ENCODE measurements at regions not wholly inside any gene's neighbourhood (a gene's known extent, or its start where the extent isn't known, plus 50 kb on each side); places are given as distances from the start of the nearest gene placed in this dataset.

DNA sequence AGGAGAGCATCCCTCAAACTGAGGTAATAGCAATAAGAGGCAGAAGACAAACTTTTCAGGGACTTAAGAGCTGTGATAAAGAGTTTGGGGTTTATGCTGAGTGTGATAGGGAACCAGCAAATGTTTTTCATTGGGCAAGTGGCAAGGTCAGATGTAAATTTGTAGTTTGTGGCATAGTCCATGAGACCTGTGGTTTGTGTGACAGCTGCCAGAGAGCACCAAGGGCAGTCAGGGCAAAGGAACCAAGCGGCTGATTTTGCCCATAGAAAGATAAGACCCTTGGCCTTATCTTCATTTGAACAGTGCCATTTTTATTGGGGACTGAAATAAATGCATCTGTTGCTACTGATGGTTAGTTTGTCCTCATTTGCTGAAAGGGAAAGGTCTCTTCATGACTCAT lies 220.3 kb downstream of the LRRN1 start:
- DNase-seq (ENCODE audit: extremely low read depth, low read depth), result no peak
- H3K4me3 ChIP-seq (replicated peaks; ENCODE audit: low read depth, low read length), result no peak overlapping the region
- TF ChIP-seq, protein P1, sequence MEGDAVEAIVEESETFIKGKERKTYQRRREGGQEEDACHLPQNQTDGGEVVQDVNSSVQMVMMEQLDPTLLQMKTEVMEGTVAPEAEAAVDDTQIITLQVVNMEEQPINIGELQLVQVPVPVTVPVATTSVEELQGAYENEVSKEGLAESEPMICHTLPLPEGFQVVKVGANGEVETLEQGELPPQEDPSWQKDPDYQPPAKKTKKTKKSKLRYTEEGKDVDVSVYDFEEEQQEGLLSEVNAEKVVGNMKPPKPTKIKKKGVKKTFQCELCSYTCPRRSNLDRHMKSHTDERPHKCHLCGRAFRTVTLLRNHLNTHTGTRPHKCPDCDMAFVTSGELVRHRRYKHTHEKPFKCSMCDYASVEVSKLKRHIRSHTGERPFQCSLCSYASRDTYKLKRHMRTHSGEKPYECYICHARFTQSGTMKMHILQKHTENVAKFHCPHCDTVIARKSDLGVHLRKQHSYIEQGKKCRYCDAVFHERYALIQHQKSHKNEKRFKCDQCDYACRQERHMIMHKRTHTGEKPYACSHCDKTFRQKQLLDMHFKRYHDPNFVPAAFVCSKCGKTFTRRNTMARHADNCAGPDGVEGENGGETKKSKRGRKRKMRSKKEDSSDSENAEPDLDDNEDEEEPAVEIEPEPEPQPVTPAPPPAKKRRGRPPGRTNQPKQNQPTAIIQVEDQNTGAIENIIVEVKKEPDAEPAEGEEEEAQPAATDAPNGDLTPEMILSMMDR (IDR thresholded peaks at IDR 0.05; ENCODE audit: low read depth, low read length, missing control alignments), result no peak

DNA sequence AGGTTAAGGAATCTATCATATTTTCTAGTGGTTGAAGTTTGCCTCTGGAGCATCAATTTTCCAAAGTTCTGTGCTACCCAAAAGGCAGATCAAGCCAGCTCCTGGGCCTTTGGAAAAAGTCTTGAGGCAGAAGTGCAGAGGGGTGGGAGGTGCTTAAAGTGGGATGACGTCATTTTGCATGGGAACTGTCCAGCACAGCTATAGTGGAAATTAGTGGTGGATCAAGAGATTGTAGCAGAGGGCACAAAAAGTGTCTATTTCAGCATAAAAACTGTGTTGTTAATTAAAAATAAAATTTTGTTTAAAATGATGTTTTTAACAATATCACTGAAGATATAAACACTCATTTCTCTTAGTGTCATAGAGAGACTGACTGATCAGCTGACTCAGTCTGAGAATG lies 221.9 kb downstream of the LRRN1 start:
- TF ChIP-seq, protein P1 (IDR thresholded peaks at IDR 0.05; ENCODE audit: low read depth, low read length, missing control alignments), result no peak
- no peak for DNase-seq (ENCODE audit: extremely low read depth, low read depth)
- H3K4me3 ChIP-seq (replicated peaks; ENCODE audit: low read depth, low read length), result no peak overlapping the region

DNA sequence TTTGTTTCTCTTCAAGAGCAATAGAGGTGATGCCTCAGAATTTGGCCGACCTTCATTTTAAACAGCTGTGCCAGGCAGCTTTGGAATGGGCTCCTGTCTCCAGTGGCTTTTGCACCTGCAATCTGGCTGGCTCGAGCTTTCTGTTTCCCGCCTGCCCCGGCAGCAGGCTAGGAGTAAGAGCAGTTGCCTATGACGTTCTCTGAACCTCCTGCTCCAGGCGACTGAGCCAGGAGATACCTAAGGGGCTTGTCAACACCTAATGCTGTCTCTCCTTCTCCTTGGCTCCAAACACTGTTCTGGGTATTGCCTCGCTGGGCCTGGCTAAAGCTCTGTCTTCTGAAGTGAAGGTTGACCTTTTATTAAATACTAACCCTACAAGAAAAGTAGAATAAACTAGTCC lies 229.9 kb downstream of the LRRN1 start:
- TF ChIP-seq, protein P1 (IDR thresholded peaks at IDR 0.05; ENCODE audit: low read depth, low read length, missing control alignments), result no peak
- no peak for DNase-seq (ENCODE audit: extremely low read depth, low read depth)

DNA sequence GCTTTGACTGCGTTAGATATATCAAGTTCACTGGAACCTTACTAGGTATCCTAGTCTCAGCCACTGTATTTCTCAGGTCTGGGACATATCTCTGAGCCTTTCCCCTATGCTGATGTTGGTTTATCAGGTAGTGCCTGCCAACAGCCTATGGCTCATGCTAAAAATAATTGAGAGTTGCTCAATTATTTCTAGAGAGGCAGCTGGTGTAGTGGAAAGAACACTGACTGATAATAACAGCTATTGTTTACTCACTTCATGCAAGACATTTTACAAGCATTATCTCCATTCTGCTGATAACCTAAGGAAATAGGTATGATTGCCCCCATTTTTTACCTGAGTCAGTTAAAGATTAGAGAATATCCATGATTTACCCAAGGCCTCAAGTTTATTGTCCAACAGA lies 231.4 kb downstream of the LRRN1 start:
- TF ChIP-seq, protein P1 (IDR thresholded peaks at IDR 0.05; ENCODE audit: low read depth, low read length, missing control alignments), result no peak
- H3K4me3 ChIP-seq (replicated peaks; ENCODE audit: low read depth, low read length), result no peak overlapping the region
- no peak for DNase-seq (ENCODE audit: extremely low read depth, low read depth)

More for the DNA sequence above, 229.9 kb downstream of the LRRN1 start:
- H3K4me3 ChIP-seq (replicated peaks; ENCODE audit: low read depth, low read length), result no peak overlapping the region

DNA sequence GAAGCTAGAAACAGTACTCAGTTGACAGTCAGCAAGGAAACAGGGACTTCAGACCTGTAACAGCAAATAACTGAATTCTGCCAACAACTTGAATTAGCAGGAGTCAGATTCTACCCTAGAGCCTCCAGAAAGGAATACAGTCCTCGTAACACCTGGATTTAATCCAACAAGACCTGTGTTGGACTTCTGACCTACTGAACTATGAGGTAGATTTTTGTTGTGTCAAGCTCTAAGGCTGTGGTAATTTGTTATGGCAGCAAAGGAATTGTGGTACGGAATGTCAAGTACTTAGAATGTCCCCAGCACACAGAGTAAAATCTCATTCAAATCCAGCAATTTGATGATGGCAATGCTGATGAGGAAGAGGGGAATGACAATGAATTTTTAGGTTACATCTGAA lies 234.1 kb downstream of the LRRN1 start:
- TF ChIP-seq, protein P1 (IDR thresholded peaks at IDR 0.05; ENCODE audit: low read depth, low read length, missing control alignments), result no peak
- H3K4me3 ChIP-seq (replicated peaks; ENCODE audit: low read depth, low read length), result no peak overlapping the region
- DNase-seq (ENCODE audit: extremely low read depth, low read depth), result no peak

DNA sequence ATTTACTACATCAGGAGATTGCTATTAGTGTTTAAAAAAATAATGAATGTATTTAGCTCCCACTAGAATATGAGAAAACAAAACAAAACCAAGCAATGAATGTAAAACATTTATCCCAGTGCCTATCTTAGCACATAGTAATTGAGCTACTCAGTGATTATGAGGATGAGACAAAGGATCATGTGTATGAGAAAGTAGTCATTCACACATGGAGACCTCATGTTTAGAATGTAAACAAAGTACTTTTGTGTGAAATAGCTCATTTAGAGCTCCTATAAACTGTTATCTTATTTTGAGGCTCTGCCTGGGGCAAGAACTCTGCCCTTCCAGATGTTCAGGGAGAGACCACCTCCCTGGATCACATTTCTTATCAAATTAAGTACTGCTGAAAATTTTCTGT lies 236.8 kb downstream of the LRRN1 start:
- no peak for DNase-seq (ENCODE audit: extremely low read depth, low read depth)
- TF ChIP-seq, protein P1 (IDR thresholded peaks at IDR 0.05; ENCODE audit: low read depth, low read length, missing control alignments), result no peak
- no peak overlapping the region for H3K4me3 ChIP-seq (replicated peaks; ENCODE audit: low read depth, low read length)

DNA sequence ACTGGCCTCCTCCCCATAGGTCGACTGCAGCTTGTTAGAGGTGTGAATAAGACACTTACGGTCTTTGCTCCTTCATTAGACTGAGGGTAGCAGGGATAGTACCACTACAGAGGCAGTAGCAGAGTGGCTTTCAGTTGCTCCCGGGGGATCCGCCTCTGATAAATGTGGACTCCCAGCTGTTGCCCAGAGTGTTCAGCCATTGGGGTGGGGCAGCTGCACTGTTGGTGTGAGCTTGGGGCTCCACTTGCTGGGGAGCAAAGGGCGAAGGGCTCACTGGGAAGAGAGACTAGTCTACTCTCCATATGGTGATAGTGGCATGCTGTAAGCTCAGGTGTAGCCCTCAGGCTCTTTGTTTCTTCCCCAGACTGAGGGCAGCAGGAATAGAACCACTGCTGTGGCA lies 239.1 kb downstream of the LRRN1 start:
- H3K4me3 ChIP-seq (replicated peaks; ENCODE audit: low read depth, low read length), result no peak overlapping the region
- DNase-seq (ENCODE audit: extremely low read depth, low read depth), result no peak
- TF ChIP-seq, protein P1 (IDR thresholded peaks at IDR 0.05; ENCODE audit: low read depth, low read length, missing control alignments), result no peak
